H9 (cell line): ENCODE measurements at regions not wholly inside any gene's neighbourhood (a gene's known extent, or its start where the extent isn't known, plus 50 kb on each side); places are given as distances from the start of the nearest gene placed in this dataset.
A peak's percentile ranks its signal among the peaks of the same experiment; 100 is the strongest.

Source experiments
- DNase-seq: peaks from one replicate; pipeline ENCODE4 v3.0.0-alpha.2; 2017
- H2AFZ ChIP-seq: one replicate; pipeline ENCODE4 v1.6.1; 2013; ENCODE audit warnings: mild to moderate bottlenecking, low read length, control low read depth, moderate library complexity
- H2AK5ac ChIP-seq: 2 replicates; pipeline ENCODE4 v1.6.1; 2013; ENCODE audit warnings: low read length, control low read depth, mixed read lengths; ENCODE audit not compliant: insufficient read length
- H2BK120ac ChIP-seq: one replicate; pipeline ENCODE4 v1.6.1; 2013; ENCODE audit warnings: low read depth, mild to moderate bottlenecking, low read length, control low read depth, inconsistent platforms; ENCODE audit not compliant: poor library complexity, severe bottlenecking
- H2BK12ac ChIP-seq: 2 replicates; pipeline ENCODE4 v1.6.1; 2013; ENCODE audit warnings: low read length, control low read depth, mixed read lengths, low read depth; ENCODE audit not compliant: insufficient read length
- H2BK15ac ChIP-seq: 2 replicates; pipeline ENCODE4 v1.6.1; 2013; ENCODE audit warnings: low read depth, low read length, control low read depth
- H2BK20ac ChIP-seq: one replicate; pipeline ENCODE4 v1.6.1; 2013; ENCODE audit warnings: low read depth, mild to moderate bottlenecking, low read length, control low read depth, inconsistent platforms; ENCODE audit not compliant: poor library complexity, severe bottlenecking
- H2BK5ac ChIP-seq: 2 replicates; pipeline ENCODE4 v1.6.1; 2013; ENCODE audit warnings: low read length, control low read depth, mixed read lengths; ENCODE audit not compliant: insufficient read length
- H3K14ac ChIP-seq: 2 replicates; pipeline ENCODE4 v1.6.1; 2013; ENCODE audit warnings: low read length, control low read depth; ENCODE audit not compliant: insufficient read depth
- H3K18ac ChIP-seq: 2 replicates; pipeline ENCODE4 v1.6.1; 2013; ENCODE audit warnings: low read depth, mild to moderate bottlenecking, mixed read lengths, low read length, control low read depth; ENCODE audit not compliant: insufficient read length
- H3K23ac ChIP-seq: 2 replicates; pipeline ENCODE4 v1.6.1; 2013; ENCODE audit warnings: low read length, control low read depth, mixed read lengths, low read depth; ENCODE audit not compliant: insufficient read length
- H3K23me2 ChIP-seq: 2 replicates; pipeline ENCODE4 v1.6.1; 2013; ENCODE audit warnings: low read depth, mild to moderate bottlenecking, mixed read lengths, low read length, control low read depth; ENCODE audit not compliant: insufficient read length, poor library complexity, severe bottlenecking
- H3K27ac ChIP-seq: 2 replicates; pipeline ENCODE4 v1.5.1; 2013; ENCODE audit warnings: low read length, control low read depth, mixed read lengths, low read depth; ENCODE audit not compliant: insufficient read length
- H3K27me3 ChIP-seq: 2 replicates; pipeline ENCODE4 v1.6.1; 2013; ENCODE audit warnings: low read length, control low read depth, inconsistent platforms; ENCODE audit not compliant: insufficient read depth
- H3K4ac ChIP-seq: 2 replicates; pipeline ENCODE4 v1.6.1; 2013; ENCODE audit warnings: low read depth, mild to moderate bottlenecking, control low read depth, inconsistent platforms, low read length, moderate library complexity
- H3K4me1 ChIP-seq: 2 replicates; pipeline ENCODE4 v1.6.1; 2013; ENCODE audit warnings: low read length, control low read depth, inconsistent platforms; ENCODE audit not compliant: insufficient read depth
- H3K4me2 ChIP-seq: 2 replicates; pipeline ENCODE4 v1.6.1; 2013; ENCODE audit warnings: low read length, control low read depth, mixed read lengths; ENCODE audit not compliant: insufficient read length, insufficient read depth
- H3K56ac ChIP-seq: 2 replicates; pipeline ENCODE4 v1.6.1; 2013; ENCODE audit warnings: low read depth, mild to moderate bottlenecking, mixed read lengths, low read length, control low read depth; ENCODE audit not compliant: insufficient read length
- H3K79me1 ChIP-seq: 2 replicates; pipeline ENCODE4 v1.6.1; 2013; ENCODE audit warnings: low read depth, mild to moderate bottlenecking, moderate library complexity, low read length, control low read depth, inconsistent platforms; ENCODE audit not compliant: insufficient read depth, poor library complexity, severe bottlenecking
- H3K79me2 ChIP-seq: 2 replicates; pipeline ENCODE4 v1.6.1; 2013; ENCODE audit warnings: low read length, control low read depth, inconsistent platforms; ENCODE audit not compliant: insufficient read depth
- H3K9ac ChIP-seq: 2 replicates; pipeline ENCODE4 v1.6.1; 2013; ENCODE audit warnings: low read length, control low read depth, mixed read lengths; ENCODE audit not compliant: insufficient read length; ENCODE audit errors: extremely low read depth
- H3K9me3 ChIP-seq: one replicate; pipeline ENCODE4 v1.6.1; 2013; ENCODE audit warnings: low read depth, low read length, inconsistent platforms; ENCODE audit not compliant: control insufficient read depth
- H3T11ph ChIP-seq: one replicate; pipeline ENCODE4 v1.6.1; 2013; ENCODE audit warnings: mild to moderate bottlenecking, low read length, control low read depth, inconsistent platforms
- H4K20me1 ChIP-seq: one replicate; pipeline ENCODE4 v1.6.1; 2013; ENCODE audit not compliant: control insufficient read depth, insufficient read length, insufficient read depth
- H4K5ac ChIP-seq: 2 replicates; pipeline ENCODE4 v1.6.1; 2013; ENCODE audit warnings: low read depth, mild to moderate bottlenecking, mixed read lengths, low read length, control low read depth; ENCODE audit not compliant: insufficient read length
- H4K8ac ChIP-seq: replicated peaks from 2 replicates; pipeline ENCODE4 v1.6.1; 2013; ENCODE audit warnings: low read length, control low read depth, mixed read lengths, low read depth; ENCODE audit not compliant: insufficient read length
- H4K91ac ChIP-seq: 2 replicates; pipeline ENCODE4 v1.6.1; 2013; ENCODE audit warnings: low read depth, mild to moderate bottlenecking, moderate library complexity, mixed read lengths, low read length, control low read depth; ENCODE audit not compliant: insufficient read length
- H3K27ac Mint-ChIP-seq, 3 experiments: 2 replicates in 2 of 3; 3 replicates in 1 of 3; pipeline ENCODE4 v1.8.0; 2020 to 2021; ENCODE audit warnings: mixed read lengths in 3 of 3, mild to moderate bottlenecking in 1 of 3, moderate library complexity in 1 of 3
- H3K27me3 Mint-ChIP-seq: 2 replicates; pipeline ENCODE4 v1.8.0; 2021; ENCODE audit warnings: low read depth, mild to moderate bottlenecking, moderate library complexity, mixed read lengths
- H3K36me3 Mint-ChIP-seq, 3 experiments: 2 replicates in 2 of 3; 3 replicates in 1 of 3; pipeline ENCODE4 v1.8.0; 2020 to 2021; ENCODE audit warnings: low read depth in 3 of 3, mixed read lengths in 3 of 3; ENCODE audit not compliant: insufficient read depth in 1 of 3
- H3K4me1 Mint-ChIP-seq, 2 experiments: 2 replicates each; pipeline ENCODE4 v1.8.0; 2020; ENCODE audit warnings: mixed read lengths in 2 of 2
- H3K4me3 Mint-ChIP-seq, 2 experiments: 2 replicates in 1 of 2; 3 replicates in 1 of 2; pipeline ENCODE4 v1.8.0; 2020 to 2021; ENCODE audit warnings: mild to moderate bottlenecking in 2 of 2, mixed read lengths in 2 of 2, moderate library complexity in 1 of 2
- H3K9me3 Mint-ChIP-seq, 2 experiments: 2 replicates in 1 of 2; 3 replicates in 1 of 2; pipeline ENCODE4 v1.8.0; 2020; ENCODE audit warnings: mild to moderate bottlenecking in 2 of 2, mixed read lengths in 2 of 2, moderate library complexity in 1 of 2
- CTCF ChIP-seq: fragments of 200-600 bp; sonication (generic); conservative IDR thresholded peaks from 3 replicates; pipeline ENCODE4 v1.8.0; 2021; ENCODE audit warnings: antibody characterized with exemption, mild to moderate bottlenecking
- WGBS: extraction: QIAGEN DNeasy Blood & Tissue Kit; methylation state at CpG from one replicate; pipeline ENCODE4 v1.1.7; 2013; ENCODE audit warnings: missing lambda C conversion rate, low lambda C conversion rate, mixed read lengths; ENCODE audit not compliant: insufficient read length; ENCODE audit errors: extremely low coverage; 5-methylcytosine and 5-hydroxymethylcytosine counted together

DNA sequence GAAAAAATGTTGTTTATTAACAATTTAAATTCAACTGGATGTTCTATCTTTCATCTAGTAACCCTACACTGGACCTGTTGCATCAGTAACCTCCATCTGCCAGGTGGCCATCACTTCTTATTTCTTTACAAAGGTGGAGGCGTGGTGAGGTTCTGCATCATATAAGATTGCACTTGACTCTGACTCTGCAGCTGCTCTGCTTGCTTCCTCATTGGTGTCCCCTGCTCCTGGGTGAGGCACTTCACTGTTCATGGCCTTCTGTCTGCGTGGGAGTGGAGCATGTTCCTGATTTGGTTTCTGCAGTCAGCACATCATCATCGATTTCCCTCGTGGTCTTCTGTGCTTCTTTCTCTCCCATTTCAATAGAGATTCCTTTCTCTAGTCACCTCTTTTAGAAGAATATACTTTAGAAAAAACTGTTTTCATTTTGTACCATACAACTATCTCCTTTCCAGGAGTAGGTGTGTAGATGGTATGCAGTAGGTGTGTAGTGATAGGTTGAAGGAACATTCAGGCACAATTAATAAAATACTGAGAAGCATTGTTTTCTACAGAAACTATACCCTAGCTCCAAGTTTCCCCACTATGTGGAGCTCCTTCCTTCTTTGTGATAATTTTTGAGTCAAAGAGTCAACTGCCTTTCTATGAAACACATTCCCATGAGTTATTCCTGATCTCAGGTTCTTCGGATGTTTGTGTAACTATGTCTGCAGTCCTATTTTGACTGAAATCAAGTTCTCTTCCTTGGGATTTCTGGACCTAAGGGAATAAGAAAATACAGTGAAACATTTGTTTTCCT lies 231.7 kb upstream of the CNTNAP2 start:
- Histone ChIP-seq H2BK12ac (no peak overlapping the region), H3K18ac (no peak overlapping the region), H3K27ac (no peak overlapping the region), H2AFZ (no peak overlapping the region), H3K4ac (no peak overlapping the region), H2BK15ac (no peak overlapping the region), H2BK5ac (no peak overlapping the region), H3K9ac (no peak overlapping the region), H3K79me1 (no peaks in the 10 kb centered on the region), H3K4me2 (no peak overlapping the region), H2BK120ac (no peak overlapping the region), H4K91ac (no peak overlapping the region), H3K23me2 (no peaks in the 10 kb centered on the region), H4K5ac (no peak overlapping the region), H3K79me2 (no peaks in the 10 kb centered on the region), H3K23ac (no peak overlapping the region), H4K20me1 (no peaks in the 10 kb centered on the region), H2BK20ac (no peak overlapping the region), H4K8ac (no peak overlapping the region), H3K4me1 (no peaks in the 10 kb centered on the region), H3T11ph (no peak overlapping the region), H3K14ac (no peak overlapping the region), H3K56ac (no peak overlapping the region), H3K9me3 (no peaks in the 10 kb centered on the region), H2AK5ac (no peak overlapping the region), H3K27me3 (no peaks in the 10 kb centered on the region)
- peak; percentile 16; the same call in 2 of the 3 replicates for TF ChIP-seq CTCF
- H3K4me1 Mint-ChIP-seq = no peaks in the 10 kb centered on the region; a peak in 1 of 4 replicates
- H3K9me3 Mint-ChIP-seq = peaks cover 2 to 3% of the 10 kb centered on the region in 2 experiments; a peak in 2 of 5 replicates
- no peaks in the 10 kb centered on the region for H3K27me3 Mint-ChIP-seq
- H3K27ac Mint-ChIP-seq = no peak overlapping the region; a peak in 1 of 7 replicates
- no peak for DNase-seq
- H3K36me3 Mint-ChIP-seq = no peaks in the 10 kb centered on the region
- WGBS = no CpG with 5 or more reads among the region's 5 CpGs
- H3K4me3 Mint-ChIP-seq = no peak overlapping the region
